Thyroid gland (tissue), 4 donors: ENCODE measurements at regions not wholly inside any gene's neighbourhood (a gene's known extent, or its start where the extent isn't known, plus 50 kb on each side); places are given as distances from the start of the nearest gene placed in this dataset.

ENCODE experiments used
- CTCF ChIP-seq, 6 experiments: fragments of 200-600 bp in 3 of 6; fragments of 450-650 bp in 3 of 6; sonication (generic) in 3 of 6; IDR thresholded peaks; one replicate each; pipeline ENCODE4 v1.5.1; 2016 to 2019; ENCODE audit warnings: antibody characterized with exemption in 6 of 6, mild to moderate bottlenecking in 2 of 6, inconsistent platforms in 1 of 6, moderate library complexity in 1 of 6
- POLR2A ChIP-seq, 2 donors: fragments of 450-650 bp; IDR thresholded peaks; one replicate each; pipeline ENCODE4 v1.6.1; 2017; ENCODE audit warnings: antibody characterized with exemption in 2 of 2, mild to moderate bottlenecking in 2 of 2, moderate library complexity in 1 of 2

- TF ChIP-seq CTCF (IDR thresholded peaks at IDR 0.05) = no peak
- TF ChIP-seq POLR2A (IDR thresholded peaks at IDR 0.05) = no peak
These were observed 300.2 kb upstream of the SLCO3A1 start for GRCh38 chr15:91553196-91553854.
